ENCODE measurements at regions not wholly inside any gene's neighbourhood (a gene's known extent, or its start where the extent isn't known, plus 50 kb on each side); places are given as distances from the start of the nearest gene placed in this dataset.
"Not testable (repeated sequence)": the region's sequence is repeated elsewhere in the genome, so short reads cannot be mapped to it uniquely, and the experiment has no call there.

DNA sequence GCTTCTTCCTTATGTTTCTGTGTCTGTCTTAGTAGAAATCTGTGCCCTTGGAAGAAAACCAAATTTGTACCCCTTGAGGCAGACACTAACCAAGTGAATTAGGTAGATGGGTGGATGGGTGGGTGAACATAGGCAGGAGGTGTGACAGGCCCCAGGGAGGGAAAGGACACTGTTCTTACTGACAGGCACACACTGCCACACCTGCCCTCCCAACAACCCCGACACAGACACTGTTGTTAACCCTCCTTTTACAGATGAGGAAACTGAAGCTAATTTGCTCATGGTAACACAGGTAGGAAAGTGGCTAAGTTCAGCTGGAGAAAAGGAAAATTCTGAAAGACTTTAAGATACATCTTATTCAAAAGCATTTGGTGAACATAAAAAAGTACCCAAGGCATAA lies 123.9 kb downstream of the LRRC37A3 start:
- TF ChIP-seq, protein P1, sequence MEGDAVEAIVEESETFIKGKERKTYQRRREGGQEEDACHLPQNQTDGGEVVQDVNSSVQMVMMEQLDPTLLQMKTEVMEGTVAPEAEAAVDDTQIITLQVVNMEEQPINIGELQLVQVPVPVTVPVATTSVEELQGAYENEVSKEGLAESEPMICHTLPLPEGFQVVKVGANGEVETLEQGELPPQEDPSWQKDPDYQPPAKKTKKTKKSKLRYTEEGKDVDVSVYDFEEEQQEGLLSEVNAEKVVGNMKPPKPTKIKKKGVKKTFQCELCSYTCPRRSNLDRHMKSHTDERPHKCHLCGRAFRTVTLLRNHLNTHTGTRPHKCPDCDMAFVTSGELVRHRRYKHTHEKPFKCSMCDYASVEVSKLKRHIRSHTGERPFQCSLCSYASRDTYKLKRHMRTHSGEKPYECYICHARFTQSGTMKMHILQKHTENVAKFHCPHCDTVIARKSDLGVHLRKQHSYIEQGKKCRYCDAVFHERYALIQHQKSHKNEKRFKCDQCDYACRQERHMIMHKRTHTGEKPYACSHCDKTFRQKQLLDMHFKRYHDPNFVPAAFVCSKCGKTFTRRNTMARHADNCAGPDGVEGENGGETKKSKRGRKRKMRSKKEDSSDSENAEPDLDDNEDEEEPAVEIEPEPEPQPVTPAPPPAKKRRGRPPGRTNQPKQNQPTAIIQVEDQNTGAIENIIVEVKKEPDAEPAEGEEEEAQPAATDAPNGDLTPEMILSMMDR (IDR thresholded peaks at IDR 0.05) = not testable (repeated sequence)
- TF ChIP-seq POLR2A (IDR thresholded peaks at IDR 0.05) = not testable (repeated sequence)

All from testis (tissue), 2 donors.